Endothelial cell of umbilical vein (primary cell): ENCODE measurements at regions not wholly inside any gene's neighbourhood (a gene's known extent, or its start where the extent isn't known, plus 50 kb on each side); places are given as distances from the start of the nearest gene placed in this dataset.

Source experiments
- CTCF ChIP-seq, 2 donors: IDR thresholded peaks; 1 replicate in 1 of 2; 2 replicates in 1 of 2; pipeline ENCODE4 v1.5.1; 2011; ENCODE audit warnings: low read length in 2 of 2, mild to moderate bottlenecking in 2 of 2, moderate library complexity in 2 of 2, control low read depth in 1 of 2, inconsistent platforms in 1 of 2, low read depth in 1 of 2; ENCODE audit not compliant: insufficient read depth in 1 of 2; ENCODE audit errors: extremely low read depth in 1 of 2
- FOS ChIP-seq: IDR thresholded peaks from 2 replicates; pipeline ENCODE4 v1.6.1; 2011; ENCODE audit warnings: mild to moderate bottlenecking, low read length, moderate library complexity, borderline replicate concordance; ENCODE audit not compliant: insufficient read depth
- MYC ChIP-seq: IDR thresholded peaks from one replicate; pipeline ENCODE4 v1.6.1; 2011; ENCODE audit warnings: mild to moderate bottlenecking, low read depth, low read length

- no peak for TF ChIP-seq CTCF (IDR thresholded peaks at IDR 0.05; ENCODE audit: extremely low read depth in 1 of 2, insufficient read depth in 1 of 2, low read depth in 1 of 2, low read length in 2 of 2)
- no peak for TF ChIP-seq MYC
- no peak for TF ChIP-seq FOS
These were observed 207.7 kb upstream of the CTAGE1 start for GRCh38 chr18:22625406-22625805.
